Activated T-helper 2 cell treated with anti-CD3 and anti-CD28 coated beads, Interferon-gamma antibody, Interleukin-2, Interleukin-4, amounts not matched to agents 10 μg/mL and 5 μg/mL and 100 μg/mL, durations not matched to agents 14 hours and 24 hours and 36 hours (primary cell): ENCODE measurements at regions not wholly inside any gene's neighbourhood (a gene's known extent, or its start where the extent isn't known, plus 50 kb on each side); places are given as distances from the start of the nearest gene placed in this dataset.

Source experiments
- DNase-seq: peaks from one replicate; pipeline ENCODE4 v3.0.0; 2021; ENCODE audit warnings: low spot score
- H3K27ac Mint-ChIP-seq: one replicate; pipeline ENCODE4 v1.8.0; 2021; ENCODE audit warnings: mixed read lengths
- H3K27me3 Mint-ChIP-seq: one replicate; pipeline ENCODE4 v1.8.0; 2021; ENCODE audit warnings: low read depth, mixed read lengths
- H3K36me3 Mint-ChIP-seq: one replicate; pipeline ENCODE4 v1.8.0; 2021; ENCODE audit warnings: low read depth, mixed read lengths
- H3K4me1 Mint-ChIP-seq: one replicate; pipeline ENCODE4 v1.8.0; 2021; ENCODE audit warnings: low read depth, mixed read lengths
- H3K4me3 Mint-ChIP-seq: one replicate; pipeline ENCODE4 v1.8.0; 2021; ENCODE audit warnings: low read depth, mild to moderate bottlenecking, moderate library complexity, mixed read lengths
- H3K9me3 Mint-ChIP-seq: one replicate; pipeline ENCODE4 v1.8.0; 2021; ENCODE audit warnings: mixed read lengths
- intact Hi-C: fragments of 100-400 bp; cut with micrococcal nuclease; formaldehyde crosslinking; loops from one replicate; pipeline ENCODE4 v1.15.1; 2023

DNA sequence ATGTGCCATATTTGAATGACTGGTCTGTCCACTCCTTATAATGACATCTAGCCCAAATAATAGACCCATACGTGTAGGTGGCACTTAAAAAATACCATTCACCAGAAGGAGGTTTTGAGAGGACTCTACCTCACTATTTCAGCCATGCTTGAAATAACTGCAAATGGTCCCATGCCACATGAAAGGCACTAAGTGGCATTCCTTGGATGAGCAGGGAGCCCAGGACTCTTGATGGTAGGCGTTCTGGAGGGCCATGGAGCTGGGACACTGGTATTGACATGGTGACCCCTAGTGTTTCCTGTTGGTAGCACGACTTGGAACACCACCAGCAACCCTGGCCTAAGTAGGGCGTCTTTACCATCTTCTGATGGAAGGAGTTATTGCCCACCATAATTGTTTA lies 148.7 kb upstream of the ZFHX3 start:
- Mint-ChIP-seq H3K4me1 (no peaks in the 10 kb centered on the region), H3K27ac (no peak overlapping the region), H3K4me3 (no peak overlapping the region), H3K9me3 (no peaks in the 10 kb centered on the region), H3K36me3 (no peaks in the 10 kb centered on the region), H3K27me3 (no peaks in the 10 kb centered on the region)
- DNase-seq, result no peak
- intact Hi-C loops, result loop anchor here (5.0 to 10.0 kb wide), 2 partner anchors 362 to 694 kb away; no protein-coding TSS in a partner anchor

DNA sequence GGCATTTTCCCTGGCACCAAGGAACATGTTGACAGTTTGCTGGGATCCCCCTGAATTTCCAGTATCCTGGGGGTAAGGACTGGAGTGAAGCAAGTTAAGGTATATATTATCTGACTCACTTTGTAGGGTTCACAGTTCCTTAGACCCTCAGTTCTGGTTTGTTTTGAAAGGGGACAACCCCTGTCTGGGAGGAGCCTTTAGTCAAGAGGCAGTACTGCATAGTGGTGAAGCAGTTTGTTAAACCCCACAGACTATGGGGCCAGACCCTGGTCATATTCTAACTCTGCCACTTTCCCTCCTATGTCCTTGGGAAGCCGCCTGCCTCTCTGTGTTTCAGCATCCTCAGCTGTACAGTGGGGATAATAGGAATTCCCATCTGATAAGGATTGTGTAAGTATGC lies 145.5 kb upstream of the ZFHX3 start:
- Mint-ChIP-seq H3K36me3 (no peaks in the 10 kb centered on the region), H3K27me3 (no peaks in the 10 kb centered on the region), H3K4me3 (no peak overlapping the region), H3K9me3 (peaks cover 3% of the 10 kb centered on the region), H3K4me1 (no peaks in the 10 kb centered on the region), H3K27ac (no peak overlapping the region)
- intact Hi-C loops, result loop anchor here (10.0 kb wide), 1 partner anchor 359 kb away; no protein-coding TSS in a partner anchor
- no peak for DNase-seq

DNA sequence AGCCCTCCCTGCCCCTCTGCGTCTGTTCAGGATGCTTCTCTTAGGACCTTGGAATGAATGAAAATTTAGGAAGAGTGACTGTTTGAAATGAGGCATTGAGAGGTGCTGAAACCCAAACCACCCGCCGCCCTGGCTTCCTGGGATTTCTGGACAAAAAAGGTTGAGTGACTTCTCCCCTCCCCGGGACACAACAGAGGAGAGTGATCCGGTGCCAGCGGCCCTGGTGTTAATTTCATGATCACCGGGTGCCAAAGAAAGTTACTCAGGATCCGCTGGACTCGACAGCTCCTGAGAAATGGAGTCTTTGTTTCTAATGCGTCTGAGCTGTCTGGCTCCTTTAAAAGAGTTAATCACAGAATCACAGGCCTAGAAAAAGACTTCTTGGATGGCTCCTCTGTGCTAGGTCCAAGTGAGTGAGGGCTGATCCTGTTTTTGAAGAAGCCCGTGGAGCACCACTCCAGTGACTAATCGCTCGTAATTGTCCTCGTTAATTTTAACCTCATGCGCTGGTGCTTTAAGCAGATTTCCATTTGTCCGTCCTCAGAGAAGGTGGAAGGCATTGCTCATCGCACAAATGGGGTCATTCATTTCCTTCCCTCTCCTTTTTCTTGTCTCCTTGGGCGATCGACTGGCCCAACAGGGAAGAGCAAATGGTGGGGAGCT lies 144.4 kb upstream of the ZFHX3 start:
- intact Hi-C loops, result loop anchor here (10.0 kb wide), 1 partner anchor 358 kb away; no protein-coding TSS in a partner anchor
- Mint-ChIP-seq H3K27ac (no peak overlapping the region), H3K4me3 (no peak overlapping the region)

DNA sequence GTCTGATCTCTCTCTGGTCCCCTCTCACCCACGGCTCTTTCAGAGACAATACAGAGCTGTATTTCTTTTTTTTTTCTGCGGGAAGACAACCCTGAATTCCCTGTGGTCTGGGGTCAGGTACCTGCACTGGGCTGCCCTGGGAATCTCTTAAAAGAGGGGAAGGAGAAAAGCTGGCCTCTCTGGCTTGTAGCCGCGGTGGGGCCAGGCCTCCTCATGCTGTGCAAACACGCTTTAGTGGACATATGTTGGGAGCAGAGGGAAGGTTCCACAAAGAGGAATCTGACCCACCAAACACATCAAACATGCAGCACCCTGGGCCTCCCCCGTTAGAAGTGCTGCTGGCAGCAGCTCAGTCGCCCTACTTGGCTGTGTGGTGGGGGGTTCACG lies 143.7 kb upstream of the ZFHX3 start:
- Mint-ChIP-seq H3K4me1 (no peaks in the 10 kb centered on the region), H3K36me3 (no peaks in the 10 kb centered on the region), H3K9me3 (peaks cover 3% of the 10 kb centered on the region), H3K27me3 (no peaks in the 10 kb centered on the region), H3K4me3 (no peak overlapping the region), H3K27ac (no peak overlapping the region)
- intact Hi-C loops, result loop anchor here (10.0 kb wide), 1 partner anchor 357 kb away; no protein-coding TSS in a partner anchor
- DNase-seq, result no peak

More for the DNA sequence above, 144.4 kb upstream of the ZFHX3 start:
- DNase-seq, result no peak
- Mint-ChIP-seq H3K27me3 (no peaks in the 10 kb centered on the region), H3K4me1 (no peaks in the 10 kb centered on the region), H3K9me3 (peaks cover 3% of the 10 kb centered on the region), H3K36me3 (no peaks in the 10 kb centered on the region)

DNA sequence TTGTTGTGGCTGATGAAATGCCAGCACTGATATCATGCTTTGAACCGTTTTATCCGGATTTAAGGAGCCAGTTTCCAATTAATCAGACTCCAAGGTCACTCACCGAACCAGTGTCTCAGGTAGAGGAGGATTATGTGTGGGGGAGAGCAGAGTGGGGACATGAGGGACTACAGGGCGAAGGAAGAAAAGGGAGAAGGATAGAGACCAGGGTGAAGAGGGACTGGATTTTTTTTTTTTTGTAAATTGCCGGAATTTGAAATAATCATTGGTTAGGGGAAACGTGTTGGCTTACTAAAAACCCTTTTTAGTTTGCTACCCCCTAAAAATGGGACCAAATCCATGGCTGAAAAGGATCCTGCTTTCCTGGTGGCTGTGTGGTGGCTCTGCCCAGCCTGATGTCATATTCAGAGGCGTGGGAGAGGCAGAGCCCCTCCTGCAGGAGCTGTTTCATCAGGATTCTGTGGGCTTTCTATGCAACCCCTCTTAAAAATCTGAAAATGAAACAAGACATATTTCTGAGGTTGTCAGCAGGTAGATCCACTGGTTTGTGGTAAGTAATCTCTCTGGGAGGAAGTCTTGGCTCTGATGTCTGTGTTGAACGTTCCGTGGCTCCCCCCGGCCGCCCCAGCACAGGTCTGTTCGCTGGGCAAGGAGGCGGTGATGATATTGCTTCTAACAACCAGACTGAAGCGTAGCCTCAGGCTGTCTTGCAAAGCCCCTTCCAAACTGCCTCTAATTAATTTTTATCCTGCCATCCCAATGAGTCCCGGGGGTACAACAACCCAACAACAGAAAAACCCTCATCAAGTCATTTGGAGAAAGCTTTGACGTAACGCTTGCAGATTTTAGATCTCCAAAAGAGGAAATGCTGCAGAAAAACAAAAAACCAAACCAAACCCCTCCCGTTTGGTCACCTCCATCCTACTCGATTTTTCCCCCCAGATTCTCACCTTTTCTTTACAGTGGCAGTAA lies 143.0 kb upstream of the ZFHX3 start:
- Mint-ChIP-seq H3K27ac (no peak overlapping the region), H3K27me3 (no peaks in the 10 kb centered on the region), H3K4me3 (no peak overlapping the region), H3K9me3 (peaks cover 3% of the 10 kb centered on the region), H3K36me3 (no peaks in the 10 kb centered on the region), H3K4me1 (no peaks in the 10 kb centered on the region)
- intact Hi-C loops, result loop anchor here (10.0 kb wide), 1 partner anchor 356 kb away; no protein-coding TSS in a partner anchor
- DNase-seq, result no peak

DNA sequence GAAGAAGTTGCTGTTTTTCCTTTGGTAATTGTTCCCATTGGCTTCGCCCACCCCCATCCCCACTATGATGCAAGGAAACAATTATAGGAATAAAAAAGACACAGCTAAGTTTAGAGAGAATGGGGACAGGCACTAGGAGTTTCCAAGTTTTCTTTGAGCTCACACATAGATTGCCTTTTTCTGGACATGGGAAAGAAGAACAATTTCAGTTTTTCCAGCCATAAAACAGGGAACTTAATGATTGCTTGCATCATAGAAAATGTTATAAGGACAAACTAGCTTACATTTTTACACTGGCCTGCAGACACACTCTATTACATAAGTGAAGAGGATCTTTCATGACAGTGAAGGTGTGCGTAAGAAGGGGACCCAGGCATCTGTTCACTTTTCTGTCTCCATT lies 142.3 kb upstream of the ZFHX3 start:
- no peak for DNase-seq
- Mint-ChIP-seq H3K36me3 (no peaks in the 10 kb centered on the region), H3K9me3 (peaks cover 3% of the 10 kb centered on the region), H3K27ac (no peak overlapping the region), H3K4me3 (no peak overlapping the region), H3K4me1 (no peaks in the 10 kb centered on the region), H3K27me3 (no peaks in the 10 kb centered on the region)
- intact Hi-C loops, result loop anchor here (10.0 kb wide), 1 partner anchor 355 kb away; no protein-coding TSS in a partner anchor

DNA sequence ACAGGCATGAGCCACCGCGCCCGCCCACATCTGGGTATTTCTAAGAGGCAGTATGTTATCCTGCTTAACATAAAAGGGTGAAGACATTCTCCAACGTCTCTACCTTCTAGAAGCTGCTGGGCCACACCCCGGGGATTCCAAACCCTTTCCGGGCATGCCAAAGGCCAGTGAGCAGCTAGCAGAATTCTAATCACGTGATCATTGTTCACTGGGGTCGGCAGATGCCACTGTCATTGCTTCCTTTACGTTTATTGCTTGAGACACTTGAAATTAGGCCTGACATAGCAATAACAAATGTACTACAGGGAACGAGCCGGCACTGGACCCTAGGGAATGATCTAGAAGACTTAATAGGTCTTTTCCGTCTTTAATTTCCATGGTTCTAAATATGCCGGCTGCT lies 141.2 kb upstream of the ZFHX3 start:
- Mint-ChIP-seq H3K27ac (no peak overlapping the region), H3K4me3 (no peak overlapping the region), H3K36me3 (no peaks in the 10 kb centered on the region)

DNA sequence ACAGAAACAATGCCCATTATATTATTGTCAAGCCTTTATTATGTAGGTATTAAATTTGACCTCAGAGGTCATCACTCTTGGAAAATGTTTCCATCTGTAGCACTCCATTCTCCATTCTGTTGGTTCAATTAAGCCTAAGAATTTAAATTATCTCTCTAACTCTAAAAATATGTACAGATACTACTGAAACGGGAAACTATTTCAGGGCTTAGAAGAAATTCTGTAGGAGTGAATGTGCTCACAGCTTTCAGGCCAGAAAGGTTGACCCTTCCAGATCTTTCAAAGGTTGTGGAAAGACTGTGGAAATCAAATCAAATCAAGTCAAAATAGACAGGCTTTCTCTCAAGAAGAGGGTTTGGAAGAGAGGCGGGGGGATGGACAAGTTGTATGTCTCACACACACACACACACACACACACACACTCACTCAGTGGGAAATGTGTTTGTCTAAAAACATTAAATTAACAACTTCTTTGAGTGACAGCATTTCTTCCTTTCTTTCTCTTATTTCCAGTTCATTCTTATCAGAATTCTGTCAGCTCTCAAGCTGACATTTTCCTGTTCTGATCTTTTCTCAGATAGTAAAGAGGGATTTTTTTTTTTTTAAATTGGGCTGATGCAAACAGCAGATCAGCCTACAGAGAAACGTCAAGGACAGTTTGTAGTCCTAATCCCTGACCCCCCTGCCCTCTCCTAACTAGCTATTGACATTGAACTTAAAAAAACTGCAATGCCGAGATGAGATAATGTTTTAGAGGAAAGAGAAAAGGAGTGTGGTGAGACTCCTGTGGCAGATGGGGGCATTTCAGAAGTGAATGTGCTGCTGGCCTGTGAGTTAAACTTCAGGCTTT lies 139.0 kb upstream of the ZFHX3 start:
- intact Hi-C loops, result no loop called here
- no peak for DNase-seq
- Mint-ChIP-seq H3K27ac (no peak overlapping the region), H3K27me3 (no peaks in the 10 kb centered on the region), H3K36me3 (no peaks in the 10 kb centered on the region), H3K4me3 (no peak overlapping the region), H3K9me3 (peaks cover 3% of the 10 kb centered on the region), H3K4me1 (no peaks in the 10 kb centered on the region)

More for the DNA sequence above, 141.2 kb upstream of the ZFHX3 start:
- DNase-seq, result no peak
- Mint-ChIP-seq H3K4me1 (no peaks in the 10 kb centered on the region), H3K9me3 (peaks cover 3% of the 10 kb centered on the region), H3K27me3 (no peaks in the 10 kb centered on the region)
- intact Hi-C loops, result no loop called here

DNA sequence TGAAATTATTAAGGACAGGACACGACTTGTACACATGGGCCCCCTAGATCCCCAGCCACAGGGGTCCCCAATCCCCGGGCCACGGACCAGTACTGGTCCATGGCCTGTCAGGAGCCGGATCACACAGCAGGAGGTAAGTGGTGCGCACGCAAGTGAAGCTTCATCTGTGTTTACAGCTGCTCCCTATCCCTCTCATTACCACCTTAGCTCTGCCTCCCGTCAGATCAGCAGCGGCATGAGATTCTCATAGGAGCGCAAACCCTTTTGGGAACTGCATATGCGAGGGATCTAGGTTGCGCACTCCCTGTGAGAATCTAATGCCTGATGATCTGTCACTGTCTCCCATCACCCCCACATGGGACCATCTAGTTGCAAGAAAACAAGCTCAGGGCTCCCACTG lies 137.8 kb upstream of the ZFHX3 start:
- H3K36me3 Mint-ChIP-seq, result no peaks in the 10 kb centered on the region
- H3K4me3 Mint-ChIP-seq, result no peak overlapping the region
- no peak for DNase-seq
- H3K4me1 Mint-ChIP-seq, result no peaks in the 10 kb centered on the region
- intact Hi-C loops, result no loop called here
- peaks cover 3% of the 10 kb centered on the region for H3K9me3 Mint-ChIP-seq
- no peak overlapping the region for H3K27ac Mint-ChIP-seq
- H3K27me3 Mint-ChIP-seq, result no peaks in the 10 kb centered on the region

DNA sequence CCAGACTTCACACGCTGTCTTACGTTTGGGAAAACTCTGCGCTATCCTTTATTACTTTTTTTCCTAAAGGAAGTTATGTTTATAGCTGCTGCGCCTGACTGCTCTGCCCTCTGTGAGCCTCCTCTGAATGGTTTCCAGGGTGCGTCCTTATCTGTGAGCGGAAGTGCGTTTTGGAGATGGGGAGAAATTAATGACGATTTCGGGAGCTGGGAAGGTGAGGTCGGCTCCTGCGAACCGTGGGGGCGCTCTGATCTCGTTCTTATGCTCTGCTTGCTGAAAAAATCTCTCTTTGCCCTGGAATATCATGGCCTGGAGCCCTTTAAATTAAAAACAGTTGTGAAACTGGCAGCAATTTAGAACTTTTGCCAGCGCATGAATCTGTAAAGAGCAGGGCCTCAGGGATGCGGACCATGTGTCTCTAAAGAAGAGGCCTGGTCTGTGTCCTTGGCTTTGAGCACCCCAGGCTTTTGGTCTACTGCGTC lies 135.7 kb upstream of the ZFHX3 start:
- H3K36me3 Mint-ChIP-seq, result no peaks in the 10 kb centered on the region
- H3K4me1 Mint-ChIP-seq, result no peaks in the 10 kb centered on the region
- no peak for DNase-seq
- H3K9me3 Mint-ChIP-seq, result no peaks in the 10 kb centered on the region
- no peak overlapping the region for H3K4me3 Mint-ChIP-seq
- H3K27ac Mint-ChIP-seq, result no peak overlapping the region
- no peaks in the 10 kb centered on the region for H3K27me3 Mint-ChIP-seq
- intact Hi-C loops, result no loop called here

DNA sequence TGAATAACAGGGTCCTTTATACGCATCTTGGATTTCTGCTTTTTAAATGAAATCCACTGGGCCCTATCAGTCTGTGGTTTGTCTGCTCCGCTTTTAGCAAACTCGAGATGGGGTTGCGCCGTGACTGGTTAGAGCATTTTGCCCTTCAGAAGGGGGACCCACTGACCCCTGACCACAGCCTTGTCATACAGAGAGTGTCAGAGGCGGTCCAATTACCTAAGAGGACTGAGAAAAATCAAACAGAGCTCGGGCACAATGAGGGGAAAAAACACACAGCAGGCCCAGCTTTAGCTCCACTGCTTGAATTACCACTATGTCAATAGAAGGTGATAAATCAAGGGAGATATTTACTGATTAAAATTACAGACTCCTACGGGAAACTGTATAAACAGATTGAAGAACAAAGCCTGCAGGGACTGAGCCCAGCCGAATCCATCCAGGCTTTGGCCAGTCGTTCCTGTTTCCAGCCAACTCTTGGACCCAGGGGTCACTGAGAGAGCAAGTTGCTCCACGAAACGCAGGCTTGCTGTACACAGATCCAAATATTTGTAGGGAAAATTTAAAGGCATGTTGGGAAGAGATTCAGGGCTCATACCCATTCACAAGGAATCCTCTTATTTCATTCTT lies 131.9 kb upstream of the ZFHX3 start:
- Mint-ChIP-seq H3K4me3 (no peak overlapping the region), H3K27me3 (no peaks in the 10 kb centered on the region), H3K4me1 (no peaks in the 10 kb centered on the region), H3K36me3 (no peaks in the 10 kb centered on the region), H3K27ac (no peak overlapping the region), H3K9me3 (no peaks in the 10 kb centered on the region)
- intact Hi-C loops, result no loop called here
- DNase-seq, result no peak

DNA sequence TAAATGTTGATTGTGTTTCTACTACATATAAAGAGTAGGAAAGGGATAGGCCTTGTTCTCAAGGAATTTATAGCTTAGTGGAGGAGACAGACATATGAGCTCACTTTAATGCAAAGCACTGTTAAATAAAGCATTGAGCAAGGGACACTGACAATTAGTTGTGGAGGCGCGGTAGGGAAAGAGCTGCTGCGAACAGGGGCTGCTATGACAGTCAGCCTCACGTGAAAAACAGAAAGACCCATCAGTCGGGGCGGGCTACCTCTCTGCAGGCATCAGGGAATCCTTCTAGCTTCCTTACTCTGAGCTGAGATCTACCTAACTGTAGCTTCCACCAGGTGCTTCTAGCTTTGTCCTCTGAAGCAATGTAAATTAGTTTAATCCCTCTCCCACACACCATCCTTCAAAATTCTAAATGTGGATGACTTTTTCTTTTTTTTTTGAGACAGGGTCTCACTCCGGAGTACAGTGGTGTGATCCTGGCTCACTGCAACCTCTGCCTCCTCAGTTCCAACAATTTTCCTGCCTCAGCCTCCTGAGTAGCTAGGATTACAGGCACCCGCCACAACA lies 129.9 kb upstream of the ZFHX3 start:
- no peak overlapping the region for H3K4me3 Mint-ChIP-seq
- H3K27ac Mint-ChIP-seq, result no peak overlapping the region
- DNase-seq, result no peak
- H3K36me3 Mint-ChIP-seq, result no peaks in the 10 kb centered on the region
- no peaks in the 10 kb centered on the region for H3K4me1 Mint-ChIP-seq
- intact Hi-C loops, result no loop called here
- no peaks in the 10 kb centered on the region for H3K27me3 Mint-ChIP-seq
- H3K9me3 Mint-ChIP-seq, result no peaks in the 10 kb centered on the region
